Loucy (cell line): ENCODE measurements at regions not wholly inside any gene's neighbourhood (a gene's known extent, or its start where the extent isn't known, plus 50 kb on each side); places are given as distances from the start of the nearest gene placed in this dataset.

ENCODE experiments used
- H2AFZ ChIP-seq: fragments of 200-600 bp; sonication (generic); 2 replicates; pipeline ENCODE4 v1.6.0; 2016; ENCODE audit warnings: antibody characterized with exemption, mild to moderate bottlenecking, low read length, moderate library complexity
- H3F3A ChIP-seq: fragments of 200-600 bp; 2 replicates; pipeline ENCODE4 v1.6.0; 2016; ENCODE audit warnings: antibody characterized with exemption, low read depth, mild to moderate bottlenecking
- H3K27me3 ChIP-seq: fragments of 200-600 bp; sonication (generic); 2 replicates; pipeline ENCODE4 v1.6.1; 2014; ENCODE audit warnings: low read length, mild to moderate bottlenecking; ENCODE audit not compliant: insufficient read depth, poor library complexity, severe bottlenecking
- H3K36me3 ChIP-seq: fragments of 200-600 bp; sonication (generic); 2 replicates; pipeline ENCODE4 v1.6.1; 2016; ENCODE audit warnings: low read length; ENCODE audit not compliant: insufficient read depth
- H3K4me1 ChIP-seq: fragments of 200-600 bp; sonication (generic); 2 replicates; pipeline ENCODE4 v1.5.1; 2014; ENCODE audit warnings: low read length, mild to moderate bottlenecking; ENCODE audit not compliant: insufficient read depth, poor library complexity, severe bottlenecking
- H3K4me2 ChIP-seq: fragments of 200-600 bp; sonication (generic); 2 replicates; pipeline ENCODE4 v1.6.0; 2014; ENCODE audit warnings: antibody characterized with exemption, low read length, low read depth, mild to moderate bottlenecking; ENCODE audit not compliant: poor library complexity, severe bottlenecking
- H3K4me3 ChIP-seq: fragments of 200-600 bp; sonication (generic); 2 replicates; pipeline ENCODE4 v1.5.1; 2014; ENCODE audit warnings: low read length, mild to moderate bottlenecking, mixed read lengths; ENCODE audit not compliant: poor library complexity, severe bottlenecking
- H3K79me2 ChIP-seq: fragments of 200-600 bp; sonication (generic); 2 replicates; pipeline ENCODE4 v1.6.1; 2014; ENCODE audit warnings: low read length; ENCODE audit not compliant: insufficient read depth
- H3K9ac ChIP-seq: fragments of 200-600 bp; sonication (generic); 2 replicates; pipeline ENCODE4 v1.6.0; 2014; ENCODE audit warnings: mild to moderate bottlenecking, low read depth, low read length, moderate library complexity; ENCODE audit not compliant: poor library complexity, severe bottlenecking
- H3K9me2 ChIP-seq: fragments of 200-600 bp; sonication (generic); replicated peaks from 2 replicates; pipeline ENCODE4 v1.6.1; 2016; ENCODE audit warnings: low read depth, low read length, mixed read lengths
- H3K9me3 ChIP-seq: fragments of 200-600 bp; sonication (generic); 2 replicates; pipeline ENCODE4 v1.6.1; 2014; ENCODE audit warnings: mild to moderate bottlenecking, antibody characterized with exemption, low read length, low read depth; ENCODE audit not compliant: insufficient read depth
- H4K20me1 ChIP-seq: fragments of 200-600 bp; sonication (generic); 2 replicates; pipeline ENCODE4 v1.6.0; 2014; ENCODE audit warnings: antibody characterized with exemption, low read length, mild to moderate bottlenecking; ENCODE audit not compliant: insufficient read depth, poor library complexity, severe bottlenecking
- CTCF ChIP-seq: fragments of 200-600 bp; sonication (generic); conservative IDR thresholded peaks from 2 replicates; pipeline ENCODE4 v1.5.1; 2014; ENCODE audit warnings: mild to moderate bottlenecking, antibody characterized with exemption, low read length
- EZH2phosphoT487 ChIP-seq: fragments of 200-600 bp; IDR thresholded peaks from 2 replicates; pipeline ENCODE4 v1.6.1; 2018; ENCODE audit warnings: antibody characterized with exemption, mild to moderate bottlenecking, moderate library complexity, borderline replicate concordance

GRCh38 chr3:189566550-189567130, 64.5 kb upstream of the TP63 start:
- no peaks in the 10 kb centered on the region for H3K79me2 ChIP-seq
- no peak overlapping the region for H3K9ac ChIP-seq
- no peaks in the 10 kb centered on the region for H3K27me3 ChIP-seq
- no peaks in the 10 kb centered on the region for H3K9me2 ChIP-seq
- H4K20me1 ChIP-seq: no peaks in the 10 kb centered on the region
- H3K4me2 ChIP-seq: no peak overlapping the region
- no peaks in the 10 kb centered on the region for H3K36me3 ChIP-seq
- no peaks in the 10 kb centered on the region for H3F3A ChIP-seq
- 0 out of 2 replicates have a peak overlapping the region, but pooled peaks have one; percentile 5 for H2AFZ ChIP-seq
- H3K4me1 ChIP-seq: peaks cover 41% of the 10 kb centered on the region
- H3K9me3 ChIP-seq: no peaks in the 10 kb centered on the region
- no peak overlapping the region for H3K4me3 ChIP-seq
- no peak for TF ChIP-seq EZH2phosphoT487
- TF ChIP-seq CTCF: no peak

GRCh38 chr3:189567322-189567721, 63.9 kb upstream of the TP63 start:
- Histone ChIP-seq H3K4me1 (peaks cover 41% of the 10 kb centered on the region), H3F3A (no peaks in the 10 kb centered on the region), H3K27me3 (no peaks in the 10 kb centered on the region), H2AFZ (0 out of 2 replicates have a peak overlapping the region, but pooled peaks have one; percentile 13), H3K9ac (no peak overlapping the region), H3K79me2 (no peaks in the 10 kb centered on the region), H3K9me2 (no peaks in the 10 kb centered on the region), H3K4me2 (no peak overlapping the region), H3K4me3 (no peak overlapping the region), H4K20me1 (no peaks in the 10 kb centered on the region), H3K9me3 (no peaks in the 10 kb centered on the region), H3K36me3 (no peaks in the 10 kb centered on the region)
- TF ChIP-seq EZH2phosphoT487: no peak
- no peak for TF ChIP-seq CTCF

GRCh38 chr3:189567766-189568420, 63.3 kb upstream of the TP63 start:
- Histone ChIP-seq H3K4me2 (peak overlapping the region; percentile 4), H3K9me2 (no peaks in the 10 kb centered on the region), H3K4me1 (peaks cover 41% of the 10 kb centered on the region), H2AFZ (0 out of 2 replicates have a peak overlapping the region, but pooled peaks have one; percentile 13), H3K4me3 (no peak overlapping the region), H3K9me3 (no peaks in the 10 kb centered on the region), H3K9ac (peak overlapping the region; percentile 5), H4K20me1 (no peaks in the 10 kb centered on the region), H3K36me3 (no peaks in the 10 kb centered on the region), H3K27me3 (no peaks in the 10 kb centered on the region), H3F3A (no peaks in the 10 kb centered on the region), H3K79me2 (no peaks in the 10 kb centered on the region)
- no peak for TF ChIP-seq CTCF
- no peak for TF ChIP-seq EZH2phosphoT487
